GM03348 (cell line): ENCODE measurements at regions not wholly inside any gene's neighbourhood (a gene's known extent, or its start where the extent isn't known, plus 50 kb on each side); places are given as distances from the start of the nearest gene placed in this dataset.

Source experiments
- DNase-seq: peaks from one replicate; pipeline ENCODE4 v3.0.0; 2012; ENCODE audit warnings: low spot score

DNA sequence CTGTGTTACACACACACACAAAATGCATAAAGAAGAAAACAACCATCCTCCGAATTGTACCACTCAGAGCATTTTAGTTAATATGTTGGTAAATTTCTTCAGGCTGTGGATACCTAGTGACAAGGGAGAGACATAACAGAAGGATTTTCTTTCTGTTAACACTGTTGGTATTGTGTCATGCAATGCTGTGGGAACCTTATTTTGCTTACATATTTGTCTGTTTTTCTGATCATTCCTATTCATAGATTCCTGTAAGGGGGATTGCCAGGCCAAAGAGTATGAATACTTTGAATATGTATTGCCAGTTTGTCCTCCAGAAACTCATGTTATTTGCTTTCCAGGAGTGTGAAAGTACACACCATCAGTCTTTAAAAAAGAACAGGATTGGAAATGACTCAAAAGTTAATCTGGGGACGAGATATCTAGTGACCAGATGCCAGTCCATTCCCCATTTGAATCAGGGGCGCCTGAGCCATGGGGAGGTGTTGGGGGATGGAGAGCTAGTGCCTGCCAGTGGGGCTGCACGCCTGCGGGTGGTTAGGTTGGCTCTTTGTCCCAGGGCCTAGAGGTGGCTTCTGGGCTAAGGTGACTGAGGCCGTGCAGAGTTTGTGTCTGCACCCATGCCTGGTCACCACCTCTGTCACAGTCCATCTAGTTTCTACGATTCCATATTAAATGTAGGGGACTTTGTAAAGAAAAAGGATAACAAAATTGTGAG is 142.0 kb downstream of the PTPN20 start:
- DNase-seq = no peak

DNA sequence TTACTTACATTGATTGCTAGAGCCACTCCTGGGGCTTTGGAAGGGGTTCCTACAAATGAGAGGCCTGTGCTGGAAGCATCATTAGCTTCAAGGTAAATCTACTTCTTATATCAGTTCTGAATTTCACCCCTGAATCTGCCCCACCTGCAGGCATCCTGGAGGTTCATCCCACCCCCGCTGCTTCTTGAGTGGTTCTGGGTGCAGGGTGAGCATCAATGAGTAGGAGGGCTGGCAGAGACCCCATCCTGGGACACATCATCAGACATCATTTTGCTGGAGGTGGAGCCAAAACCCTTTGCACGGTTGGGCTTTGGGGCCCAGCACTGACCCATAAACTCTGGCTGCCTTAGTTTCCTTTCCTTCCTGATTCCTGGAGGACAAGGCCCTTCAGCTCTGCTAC is 143.7 kb downstream of the PTPN20 start:
- DNase-seq = no peak

DNA sequence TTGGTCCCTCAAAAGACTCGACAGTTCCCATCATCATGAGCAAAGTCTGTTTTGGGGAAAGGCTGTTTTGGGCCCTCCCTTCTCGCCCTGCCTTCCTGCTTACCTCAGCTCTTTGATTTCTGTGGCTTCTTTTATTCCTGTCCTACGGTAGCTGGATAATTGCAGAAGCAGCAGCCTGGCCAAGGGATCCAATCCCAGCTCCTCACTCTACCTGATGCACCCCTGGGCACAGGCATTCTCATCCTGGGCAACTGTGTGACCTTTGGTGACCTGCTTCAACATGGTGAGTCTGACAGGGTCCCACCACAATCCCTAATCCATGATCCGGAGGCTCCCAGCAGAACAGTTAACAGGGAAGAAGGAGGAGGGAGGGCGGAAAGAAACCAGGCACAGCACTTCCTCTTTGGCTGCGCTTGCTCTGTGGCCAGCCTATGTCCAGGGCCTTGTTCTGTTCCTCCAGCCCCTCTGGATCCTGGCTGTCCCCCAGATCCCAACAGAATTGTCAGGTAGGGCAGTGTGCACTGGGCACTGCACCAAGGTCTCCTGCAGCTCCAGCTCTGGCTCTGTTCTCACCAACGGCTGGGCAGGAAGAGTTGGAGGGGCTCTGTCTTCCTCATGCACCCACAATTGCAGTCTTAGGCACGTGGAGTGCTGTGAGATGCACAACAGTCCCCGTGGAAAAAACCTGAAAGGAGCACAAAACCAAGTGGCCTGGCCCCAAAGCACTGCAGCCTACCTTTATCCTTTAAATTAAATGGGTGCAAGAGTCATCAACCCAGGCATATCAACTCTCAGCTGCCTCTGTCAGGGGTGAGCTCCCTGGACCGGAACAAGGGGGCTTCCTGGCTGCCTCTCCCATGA is 144.4 kb downstream of the PTPN20 start:
- DNase-seq = no peak

DNA sequence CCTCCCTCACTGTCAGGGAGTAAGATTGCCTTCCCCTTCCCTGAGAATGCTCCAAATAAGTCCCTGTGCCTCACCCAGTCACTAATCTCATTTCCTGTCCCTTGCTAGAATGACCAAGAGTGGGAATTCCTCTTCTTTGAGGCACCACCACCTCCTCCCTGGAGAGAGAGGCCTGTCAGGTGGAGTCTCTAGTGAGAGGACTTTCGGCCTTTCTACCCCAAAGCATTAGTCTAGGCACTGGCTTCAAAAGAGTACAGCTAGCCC is 145.0 kb downstream of the PTPN20 start:
- no peak for DNase-seq

DNA sequence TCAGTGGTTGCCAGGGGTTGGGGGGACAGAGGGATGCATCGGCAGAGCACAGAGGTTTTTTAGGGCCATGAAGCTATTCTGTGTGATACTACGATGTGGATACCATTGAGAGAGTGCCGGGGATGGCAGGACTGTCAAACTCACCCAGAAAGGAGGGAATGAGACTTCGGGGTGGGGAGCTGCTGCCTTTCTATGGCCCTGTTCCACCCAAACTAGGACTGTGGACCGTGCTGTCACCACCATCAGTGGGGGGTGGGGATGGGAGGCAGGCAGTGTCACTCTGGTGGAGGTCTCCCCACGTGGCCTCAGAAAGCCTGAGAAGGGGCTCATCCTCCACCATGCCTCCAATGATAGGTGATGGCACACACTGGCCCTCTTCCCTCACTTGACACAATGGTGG is 146.2 kb downstream of the PTPN20 start:
- DNase-seq = no peak

DNA sequence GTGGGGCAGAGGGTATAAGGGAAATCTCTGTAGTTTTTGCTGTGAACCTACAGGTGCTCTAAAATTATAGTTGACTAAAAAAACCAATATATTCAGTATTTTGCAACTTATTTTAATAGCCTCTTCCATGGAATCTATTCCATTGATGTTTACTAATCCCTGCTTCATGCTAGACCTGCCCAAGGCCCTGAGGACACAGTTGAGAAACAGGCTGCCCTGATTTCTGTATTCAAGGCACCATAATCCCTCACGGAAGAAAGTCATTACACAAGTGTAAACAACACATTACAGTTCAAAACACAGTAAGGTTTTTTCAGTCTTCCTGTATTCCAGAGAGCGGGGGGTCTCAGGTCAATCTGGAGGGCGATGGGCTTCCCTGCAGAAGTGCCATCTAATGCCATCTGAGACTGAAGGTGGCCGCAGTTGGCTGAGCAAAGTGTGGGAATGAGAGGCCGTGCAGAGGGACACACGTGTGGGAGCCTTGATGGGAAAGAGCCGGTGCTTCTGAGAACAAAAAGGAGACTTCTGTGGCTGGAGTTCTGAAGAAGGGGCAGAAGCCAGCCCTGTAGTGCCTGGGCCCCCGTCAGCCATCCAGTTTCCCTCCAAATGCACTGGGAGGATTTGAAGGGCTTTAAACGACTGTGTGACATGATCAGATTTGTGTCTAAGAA is 146.9 kb downstream of the PTPN20 start:
- DNase-seq = no peak

DNA sequence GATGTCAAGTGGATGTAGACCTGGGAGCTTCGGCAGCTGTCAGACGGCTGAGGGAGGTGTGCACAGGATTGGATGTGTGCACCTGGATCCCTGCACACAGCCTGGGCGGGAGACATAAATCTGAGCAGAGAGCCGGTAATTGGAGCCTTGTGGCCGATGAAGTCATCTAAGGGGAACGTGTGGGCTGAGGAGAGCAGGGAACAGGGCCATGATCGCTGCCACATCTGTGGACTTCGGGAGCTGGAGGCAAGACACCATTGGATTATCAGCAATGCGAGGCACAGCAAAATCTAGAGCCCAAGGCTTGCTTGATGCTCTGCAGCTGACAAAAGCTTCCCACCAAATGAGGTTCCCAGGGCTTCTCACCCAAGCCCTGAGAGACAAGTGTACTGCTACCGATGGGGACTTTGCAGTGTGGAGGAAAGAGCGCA is 147.7 kb downstream of the PTPN20 start:
- peak; percentile 83 for DNase-seq

DNA sequence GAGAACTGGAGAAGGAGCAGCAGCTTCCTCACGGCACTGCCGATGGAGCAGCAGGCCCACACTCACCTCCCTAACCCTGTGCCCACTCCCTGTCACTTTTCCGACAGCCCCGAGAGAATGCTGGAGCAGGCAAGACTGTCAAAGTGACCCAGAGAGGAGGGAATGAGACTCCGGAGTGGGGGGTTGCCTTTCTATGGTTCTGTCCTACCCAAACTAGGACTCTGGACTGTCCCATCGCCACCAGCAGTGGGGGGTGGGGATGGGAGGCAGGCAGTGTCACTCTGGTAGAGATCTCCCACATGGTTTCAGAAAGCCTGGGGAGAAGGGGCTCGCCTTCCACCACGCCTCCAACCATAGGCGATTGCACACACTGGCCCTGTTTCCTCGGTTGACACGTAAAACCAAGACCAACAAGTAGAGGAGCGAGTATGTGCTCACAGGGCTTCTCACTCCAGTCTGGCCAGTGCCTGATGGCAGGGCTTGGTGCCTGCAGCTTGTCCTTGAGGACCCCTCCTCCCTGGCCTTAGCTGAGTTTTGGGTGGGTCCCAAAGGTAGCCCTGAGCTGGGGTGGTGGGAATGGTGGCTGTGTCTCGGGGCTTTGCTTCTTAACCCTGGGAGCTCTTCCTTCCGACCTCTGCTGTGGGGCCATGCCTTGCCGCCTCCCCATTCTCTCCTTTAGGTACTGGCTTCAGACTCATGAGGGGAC is 148.5 kb downstream of the PTPN20 start:
- DNase-seq = no peak

DNA sequence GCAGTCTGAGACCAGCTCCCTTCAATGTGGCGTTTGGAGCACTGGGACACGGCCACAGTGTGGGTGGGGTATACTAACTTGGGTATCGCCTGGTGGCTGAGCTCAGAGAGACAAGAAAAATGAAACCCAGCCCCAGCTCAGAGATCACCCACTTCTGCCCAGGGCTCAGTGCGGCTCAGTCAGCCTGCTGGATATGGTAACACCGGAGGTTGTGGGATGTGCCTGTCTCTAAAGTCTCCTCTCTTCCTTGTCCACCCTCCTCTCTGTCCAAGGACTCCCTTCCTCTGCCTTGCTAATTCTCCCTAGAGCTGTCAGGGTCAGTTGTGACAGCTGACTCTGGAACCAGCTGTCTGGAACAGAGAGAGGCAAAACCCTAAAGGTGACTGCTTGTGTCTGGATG is 149.1 kb downstream of the PTPN20 start:
- no peak for DNase-seq

DNA sequence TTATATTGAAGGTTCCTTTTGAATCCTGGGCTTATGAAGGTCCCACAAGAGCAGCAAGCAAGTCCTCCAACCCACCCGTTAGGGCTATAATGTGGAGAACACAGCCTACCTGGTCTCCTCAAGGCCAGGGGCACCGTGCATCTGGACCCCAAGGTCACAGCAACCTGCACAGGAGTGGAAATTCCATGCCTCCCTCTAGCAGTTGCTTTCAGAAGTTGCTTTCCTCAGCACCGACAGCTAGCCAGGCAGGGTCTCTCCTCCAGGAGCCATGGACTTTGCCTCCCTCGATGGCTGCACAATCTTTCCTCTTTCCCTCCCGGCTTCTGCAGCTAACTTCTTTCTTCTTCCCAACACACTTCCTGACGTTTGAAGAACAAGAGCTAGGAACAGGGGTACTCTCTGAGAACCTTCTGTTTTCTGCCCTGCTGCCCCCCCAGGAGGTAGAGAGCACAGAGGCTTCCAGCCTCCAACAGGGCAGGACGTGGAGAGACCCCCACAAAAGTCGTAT is 149.8 kb downstream of the PTPN20 start:
- no peak for DNase-seq

DNA sequence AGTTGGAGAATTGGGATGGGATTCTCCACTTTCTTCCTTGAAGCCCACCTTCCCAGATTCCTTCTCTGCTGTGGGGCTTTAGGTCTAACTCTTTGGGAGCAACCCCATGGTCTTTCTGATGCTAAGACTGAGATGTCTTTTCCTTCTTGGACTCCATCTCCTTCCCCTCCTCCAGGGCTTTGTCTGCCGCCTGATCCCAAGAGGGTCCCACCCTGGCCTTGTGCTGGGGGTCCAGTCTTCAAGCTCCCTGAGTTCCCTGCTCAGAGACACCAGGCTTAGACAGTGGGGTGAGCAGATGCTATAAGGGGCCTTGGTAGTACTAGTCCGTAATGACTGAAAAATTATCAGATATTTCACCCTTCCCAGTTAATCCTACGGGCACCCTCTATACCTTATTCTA is 150.5 kb downstream of the PTPN20 start:
- no peak for DNase-seq

DNA sequence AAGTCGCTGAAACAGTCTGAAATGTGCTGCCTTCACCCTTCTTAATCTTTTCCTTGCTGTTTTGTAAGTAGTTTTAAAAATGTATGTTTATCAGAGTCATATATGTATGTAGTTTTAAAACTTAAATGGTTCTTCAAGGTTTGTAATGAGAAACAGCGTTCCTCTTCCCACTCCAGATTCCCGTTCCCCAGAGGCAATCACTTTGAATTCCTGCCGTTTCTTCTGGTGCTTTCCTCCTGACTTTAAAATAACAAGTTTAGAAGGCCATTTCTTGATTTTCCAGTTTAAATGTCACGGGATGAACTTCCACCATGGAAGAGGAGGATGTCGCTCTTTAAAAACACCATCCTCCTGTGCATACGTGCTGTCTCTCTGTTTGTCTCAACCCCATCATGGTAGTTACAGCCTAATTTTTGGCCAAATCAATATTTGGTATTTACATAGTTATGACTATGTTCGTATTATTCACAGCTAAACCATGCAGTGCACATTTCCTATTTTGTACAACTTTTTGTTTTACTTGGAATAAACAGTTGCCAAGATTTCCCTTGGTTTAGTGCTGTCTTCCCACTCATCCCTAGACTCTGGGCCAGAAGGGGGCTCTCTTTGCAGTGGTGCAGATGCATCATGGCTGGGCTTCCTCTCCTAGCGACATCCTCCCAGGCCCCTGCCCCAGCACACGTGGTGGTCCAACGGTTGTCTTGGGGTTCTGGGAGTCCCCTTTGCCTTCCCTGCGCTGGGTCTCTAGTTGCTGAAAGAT is 151.4 kb downstream of the PTPN20 start:
- peak; percentile 72 for DNase-seq

DNA sequence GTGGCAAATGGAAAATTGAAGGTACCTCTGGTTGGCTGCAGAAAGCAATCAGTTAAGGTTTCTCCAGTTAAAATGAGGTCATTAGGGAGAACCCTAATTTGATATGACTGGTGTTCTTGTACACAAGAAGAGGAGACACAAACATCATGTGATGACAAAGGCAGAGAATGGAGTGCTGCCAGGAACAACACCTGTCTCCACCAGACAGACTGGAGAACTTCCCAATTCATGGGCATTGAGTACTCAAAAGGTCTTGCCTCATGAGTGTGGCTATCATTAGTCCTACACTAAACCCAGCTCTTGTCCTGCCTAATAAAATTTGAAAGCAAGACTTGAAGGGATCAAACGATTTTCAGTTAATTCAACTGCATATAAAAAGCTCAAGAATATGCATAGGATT is 152.6 kb downstream of the PTPN20 start:
- DNase-seq = no peak

DNA sequence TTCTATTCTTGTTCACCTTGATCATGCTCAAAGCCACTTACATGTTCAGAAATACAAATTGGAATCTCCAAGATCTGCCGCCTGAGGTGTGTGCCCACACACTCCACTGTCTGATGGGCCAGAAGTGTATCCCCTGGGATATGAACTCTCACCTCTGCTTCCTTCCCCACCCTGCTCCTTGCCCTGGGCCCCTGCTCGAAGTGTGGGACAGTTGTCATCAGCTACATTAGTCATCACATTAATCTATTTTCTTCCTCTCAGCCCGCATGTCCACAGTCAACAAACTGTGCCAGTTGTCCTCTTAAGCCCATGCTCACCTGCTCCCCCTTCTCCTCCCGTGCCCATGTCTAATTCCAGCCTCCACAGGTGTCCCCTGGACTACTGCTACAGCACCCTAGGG is 154.7 kb downstream of the PTPN20 start:
- no peak for DNase-seq

DNA sequence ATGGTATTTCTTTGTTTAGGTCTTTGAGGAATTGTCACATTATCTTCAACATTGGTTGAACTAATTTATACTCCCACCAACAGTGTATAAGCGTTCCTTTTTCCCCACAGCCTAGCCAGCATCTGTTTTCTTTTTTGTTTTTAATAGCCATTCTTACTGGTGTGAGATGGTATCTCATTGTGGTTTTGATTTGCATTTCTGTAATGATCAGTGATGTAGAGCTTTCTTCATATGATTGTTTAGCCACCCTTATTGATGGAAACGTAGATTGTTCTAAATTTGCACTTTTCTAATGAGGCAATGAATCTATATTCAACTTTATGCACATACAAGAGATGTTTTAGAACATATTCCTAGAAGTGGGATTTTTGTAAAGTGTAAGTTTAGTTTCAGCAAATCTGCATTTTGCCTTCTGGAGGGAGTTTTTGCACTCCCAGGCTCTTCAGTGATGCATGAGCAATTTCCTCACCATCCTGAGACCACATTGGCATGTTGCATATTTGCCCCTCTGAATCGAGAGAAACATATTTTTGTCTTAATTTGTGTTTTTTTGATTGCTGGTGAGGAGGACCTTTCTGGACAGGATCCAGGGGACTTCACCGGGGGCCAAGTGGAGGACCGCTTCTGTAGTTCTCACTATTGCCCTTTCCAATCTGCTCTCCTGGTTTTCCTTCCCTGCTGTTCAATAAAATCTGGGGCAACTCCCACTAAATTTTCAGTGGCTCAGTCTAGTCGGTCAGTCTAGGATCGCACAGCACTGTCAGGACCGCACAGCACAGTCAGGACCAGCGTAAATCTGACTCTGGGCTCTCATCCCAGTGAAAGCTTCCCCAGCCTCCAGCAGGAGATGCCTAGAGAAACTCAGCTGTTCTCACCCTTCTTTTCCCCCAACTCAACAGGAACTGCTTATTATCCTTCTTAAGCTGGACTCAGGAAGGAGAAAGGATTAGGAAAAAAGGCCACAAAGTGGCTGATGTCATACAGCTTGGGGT is 157.0 kb downstream of the PTPN20 start:
- no peak for DNase-seq

DNA sequence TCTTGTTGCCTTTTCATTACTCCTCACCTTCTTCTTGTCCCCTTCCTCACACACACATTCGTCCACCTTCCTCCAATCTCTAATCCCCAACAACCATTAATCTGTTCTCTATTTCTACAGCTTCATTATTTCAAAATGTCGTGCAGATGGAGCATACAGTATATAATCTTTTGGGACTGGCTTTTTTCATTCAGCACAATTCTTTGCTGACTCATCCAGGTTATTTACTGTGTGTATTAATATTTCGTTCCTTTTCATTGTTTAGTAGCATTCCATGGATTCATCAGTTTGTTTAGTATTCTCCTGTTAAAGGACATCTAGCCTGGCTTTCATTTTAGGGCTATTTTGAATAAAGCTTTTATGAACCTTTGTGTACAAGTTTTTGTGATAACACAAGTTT is 159.3 kb downstream of the PTPN20 start:
- no peak for DNase-seq

DNA sequence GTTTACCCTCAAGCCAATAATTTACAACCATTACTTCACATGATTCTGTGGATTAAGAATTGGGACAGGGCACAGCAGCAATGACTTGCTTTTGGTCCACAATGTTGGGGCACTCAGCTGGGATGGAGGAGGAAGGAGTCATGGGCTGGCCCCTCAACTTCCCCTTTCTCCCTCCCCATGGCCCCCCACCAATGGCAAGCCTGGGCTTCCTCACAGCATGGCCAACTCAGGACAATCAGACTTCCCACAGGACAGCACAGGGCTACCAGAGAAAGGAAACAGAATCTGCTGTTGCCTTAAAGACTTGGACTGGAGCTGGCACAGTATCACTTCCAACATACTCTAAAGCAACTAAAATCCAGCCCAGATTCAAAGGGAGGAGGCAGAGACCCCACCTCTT is 160.7 kb downstream of the PTPN20 start:
- DNase-seq = no peak

DNA sequence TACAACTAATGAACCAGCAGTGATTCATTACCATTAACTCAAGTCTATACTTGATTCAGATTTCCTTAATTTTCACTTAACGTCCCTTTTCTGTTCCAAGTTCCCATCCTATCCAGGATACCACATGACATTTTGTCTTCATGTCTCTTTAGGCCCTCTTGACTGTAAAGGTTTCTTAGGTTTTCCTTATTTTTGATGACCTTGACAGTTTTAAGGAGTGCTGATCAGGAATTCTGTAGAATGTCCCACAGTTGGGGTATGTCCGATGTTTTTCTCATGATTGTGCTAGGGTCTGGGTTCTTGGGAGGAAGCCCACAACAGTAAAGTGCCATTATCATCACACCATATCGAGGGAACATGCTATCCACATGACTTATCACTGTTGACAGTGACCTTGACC is 162.7 kb downstream of the PTPN20 start:
- no peak for DNase-seq

DNA sequence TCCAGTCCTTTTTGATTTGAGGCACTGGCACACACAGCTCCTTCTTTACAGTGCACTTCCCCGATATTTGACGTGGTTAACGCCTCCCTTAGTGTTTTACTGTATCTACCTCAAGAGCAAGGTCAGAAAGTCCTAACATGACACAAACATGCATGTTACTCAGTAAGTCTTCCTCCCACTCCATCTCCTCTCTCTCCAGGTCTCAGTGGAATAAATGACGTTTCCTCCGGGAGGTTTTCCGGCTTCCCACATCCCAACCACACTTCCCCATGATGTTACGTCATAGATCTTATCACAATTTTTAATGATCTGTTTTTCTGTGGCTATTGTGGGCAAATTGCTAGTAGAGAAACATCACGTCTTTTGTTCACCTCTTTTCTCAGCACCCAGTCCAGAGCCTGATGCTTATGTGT is 165.7 kb downstream of the PTPN20 start:
- DNase-seq = peak; percentile 53

DNA sequence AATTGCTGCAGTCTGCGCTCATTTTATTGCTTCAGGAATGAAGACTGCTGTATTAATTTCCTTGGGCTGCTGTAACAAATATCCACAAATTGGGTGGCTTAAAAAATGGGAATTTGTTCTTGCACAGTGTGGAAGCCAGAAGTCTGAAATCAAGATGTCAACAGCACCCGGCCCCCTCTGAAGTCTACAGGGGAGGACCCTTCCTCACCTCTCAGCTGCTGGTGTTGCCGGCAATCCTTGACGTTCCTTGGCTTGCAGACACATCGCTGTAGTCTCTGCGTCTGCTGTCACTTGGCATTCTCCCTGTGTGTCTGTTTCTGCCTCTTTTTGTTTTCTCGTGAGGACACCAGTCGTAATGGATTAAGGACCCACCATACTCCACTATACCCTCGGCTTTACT is 166.2 kb downstream of the PTPN20 start:
- no peak for DNase-seq
